ENCODE measurements at regions not wholly inside any gene's neighbourhood (a gene's known extent, or its start where the extent isn't known, plus 50 kb on each side); places are given as distances from the start of the nearest gene placed in this dataset.
A peak's percentile ranks its signal among the peaks of the same experiment; 100 is the strongest.

GRCh38 chr2:37871456-37872191, 53.5 kb upstream of the RMDN2 start:
- no peak for TF ChIP-seq CTCF (conservative IDR thresholded peaks at IDR 0.05; ENCODE audit: low read depth)
- ChIA-PET CTCF (interaction anchor here (0.7 kb wide), 1 partner anchor 478 kb away, joined by 3 read pairs; no protein-coding TSS in a partner anchor), POLR2A (ENCODE audit: low non-redundant PET) (no interaction called here)
- peak overlapping the region; percentile 76 for H3K27ac ChIP-seq
- DNase-seq (ENCODE audit: low spot score): peak; percentile 84

GRCh38 chr2:37872192-37872750, 52.8 kb upstream of the RMDN2 start:
- DNase-seq (ENCODE audit: low spot score): no peak
- H3K27ac ChIP-seq: peak overlapping the region; percentile 68
- no peak for TF ChIP-seq CTCF (conservative IDR thresholded peaks at IDR 0.05; ENCODE audit: low read depth)
- ChIA-PET CTCF (interaction anchor here (0.7 kb wide), 1 partner anchor 478 kb away, joined by 3 read pairs; no protein-coding TSS in a partner anchor), POLR2A (ENCODE audit: low non-redundant PET) (no interaction called here)

GRCh38 chr2:37873229-37873628, 51.9 kb upstream of the RMDN2 start:
- H3K27ac ChIP-seq: no peak overlapping the region
- ChIA-PET CTCF (interaction anchor here (2.2 kb wide), 1 partner anchor 477 kb away, joined by 10 read pairs; no protein-coding TSS in a partner anchor), POLR2A (ENCODE audit: low non-redundant PET) (no interaction called here)
- TF ChIP-seq CTCF (conservative IDR thresholded peaks at IDR 0.05; ENCODE audit: low read depth): no peak
- no peak for DNase-seq (ENCODE audit: low spot score)

DNA sequence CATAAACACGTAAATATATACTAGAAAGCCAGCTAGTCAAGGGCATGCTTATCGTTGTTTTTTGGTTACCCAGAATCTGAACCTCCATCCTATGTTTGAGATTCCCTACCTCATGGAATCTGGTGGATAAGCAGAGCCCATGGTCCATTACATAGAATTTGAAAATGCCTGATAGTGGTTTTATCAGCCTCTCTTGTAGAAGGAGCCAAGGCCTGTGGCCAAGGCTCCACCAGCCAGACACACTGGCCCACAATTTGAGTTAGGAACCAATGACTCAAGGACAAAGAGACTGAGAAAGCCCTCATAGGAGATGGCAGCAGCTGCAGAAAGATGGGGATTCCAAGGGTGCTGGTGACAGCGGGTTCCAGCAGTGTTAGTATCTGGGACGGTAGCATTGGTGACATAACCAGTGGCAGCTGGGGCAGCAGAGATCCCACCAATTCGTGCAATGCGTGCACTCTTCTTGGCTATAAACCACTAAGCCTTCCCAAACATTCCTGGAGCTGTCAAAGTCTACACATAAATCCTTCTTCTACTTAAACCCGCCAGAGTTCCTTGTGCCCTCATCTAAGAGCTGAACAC, 51.2 kb upstream of the RMDN2 start:
- DNase-seq (ENCODE audit: low spot score): no peak
- TF ChIP-seq CTCF (conservative IDR thresholded peaks at IDR 0.05; ENCODE audit: low read depth): no peak
- CTCF ChIA-PET: interaction anchor here (2.2 kb wide), 1 partner anchor 478 kb away, joined by 10 read pairs; no protein-coding TSS in a partner anchor
- H3K27ac ChIP-seq: no peak overlapping the region
- POLR2A ChIA-PET (ENCODE audit: low non-redundant PET): no interaction called here

DNA sequence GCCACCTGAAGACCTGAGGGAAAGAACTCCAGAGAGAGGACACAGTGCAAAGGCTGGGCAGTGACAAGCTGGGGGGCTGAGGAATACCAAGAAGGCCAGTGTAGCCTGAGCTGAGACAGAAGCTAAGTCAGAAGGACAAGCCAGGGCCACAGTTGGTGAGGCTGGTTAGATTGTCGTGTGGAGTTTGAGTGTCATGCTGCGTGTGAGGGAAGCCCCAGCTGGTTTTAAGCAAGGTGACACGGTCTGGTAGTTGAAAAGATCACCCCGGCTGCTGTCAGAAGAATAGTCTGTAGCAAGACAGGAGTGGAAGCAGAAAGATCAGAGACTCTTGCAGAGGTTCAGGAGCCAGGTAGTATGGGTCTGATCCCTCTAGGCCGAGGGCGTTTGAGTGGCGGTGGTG, 50.6 kb upstream of the RMDN2 start:
- no peak for TF ChIP-seq CTCF (conservative IDR thresholded peaks at IDR 0.05; ENCODE audit: low read depth)
- CTCF ChIA-PET: interaction anchor here (0.7 to 2.2 kb wide), 2 partner anchors 460 to 479 kb away, joined by 6 to 10 read pairs; no protein-coding TSS in a partner anchor
- POLR2A ChIA-PET (ENCODE audit: low non-redundant PET): no interaction called here
- H3K27ac ChIP-seq: no peak overlapping the region
- no peak for DNase-seq (ENCODE audit: low spot score)
